BLaER1 treated with 17β-estradiol and CSF1 and Interleukin-3, amounts not matched to agents 10 nM and 100 nM (cell line): ENCODE measurements at regions not wholly inside any gene's neighbourhood (a gene's known extent, or its start where the extent isn't known, plus 50 kb on each side); places are given as distances from the start of the nearest gene placed in this dataset.
"Not testable (repeated sequence)": the region's sequence is repeated elsewhere in the genome, so short reads cannot be mapped to it uniquely, and the experiment has no call there.

Source experiments
- H3K27ac ChIP-seq, 11 experiments: shearing (Covaris generic); formaldehyde crosslinking; 2 replicates each; pipeline ENCODE4 v1.8.1; 2022
- H3K27me3 ChIP-seq, 11 experiments: shearing (Covaris generic); formaldehyde crosslinking; 2 replicates each; pipeline ENCODE4 v1.8.1; 2022
- H3K36me3 ChIP-seq, 11 experiments: shearing (Covaris generic); formaldehyde crosslinking; 2 replicates each; pipeline ENCODE4 v1.8.1; 2022
- H3K4me1 ChIP-seq, 10 experiments: shearing (Covaris generic); formaldehyde crosslinking; 2 replicates each; pipeline ENCODE4 v1.8.1; 2022
- H3K4me2 ChIP-seq, 11 experiments: shearing (Covaris generic); formaldehyde crosslinking; 2 replicates each; pipeline ENCODE4 v1.8.1; 2022
- H3K4me3 ChIP-seq, 10 experiments: shearing (Covaris generic); formaldehyde crosslinking; 2 replicates each; pipeline ENCODE4 v1.8.1; 2022
- H3K9ac ChIP-seq, 11 experiments: shearing (Covaris generic); formaldehyde crosslinking; 2 replicates each; pipeline ENCODE4 v1.8.1; 2022
- H3K9me3 ChIP-seq, 11 experiments: shearing (Covaris generic); formaldehyde crosslinking; replicated peaks in 1 of 11; 2 replicates each; pipeline ENCODE4 v1.8.1; 2022
- H4K20me1 ChIP-seq, 11 experiments: shearing (Covaris generic); formaldehyde crosslinking; 2 replicates each; pipeline ENCODE4 v1.8.1; 2022
- Cebpa-rat ChIP-seq, 11 experiments: shearing (Covaris generic); IDR thresholded peaks; 2 replicates each; pipeline ENCODE4 v1.8.1; 2022

GRCh38 chr12:24522736-24523135 is 426.2 kb downstream of the BCAT1 start:
- Histone ChIP-seq H3K4me2 (no peak overlapping the region), H3K4me3 (no peak overlapping the region), H3K27me3 (no peaks in the 10 kb centered on the region), H4K20me1 (no peaks in the 10 kb centered on the region), H3K27ac (no peak overlapping the region), H3K9ac (no peak overlapping the region), H3K9me3 (peaks cover 20 to 30% (median 26%) of the 10 kb centered on the region in 11 experiments), H3K4me1 (no peaks in the 10 kb centered on the region), H3K36me3 (no peaks in the 10 kb centered on the region)
- TF ChIP-seq Cebpa-rat (IDR thresholded peaks at IDR 0.05) = no peak

- no peaks in the 10 kb centered on the region for H4K20me1 ChIP-seq
- no peaks in the 10 kb centered on the region for H3K27me3 ChIP-seq
- H3K9ac ChIP-seq = no peak overlapping the region
- no peaks in the 10 kb centered on the region for H3K4me1 ChIP-seq
- no peak overlapping the region for H3K27ac ChIP-seq
- no peak overlapping the region for H3K4me3 ChIP-seq
- H3K9me3 ChIP-seq = peaks cover 20 to 30% (median 26%) of the 10 kb centered on the region in 11 experiments
- H3K36me3 ChIP-seq = no peaks in the 10 kb centered on the region
- no peak overlapping the region for H3K4me2 ChIP-seq
- no peak for TF ChIP-seq Cebpa-rat (IDR thresholded peaks at IDR 0.05)
Observed at GRCh38 chr12:24519759-24520158, 429.1 kb downstream of the BCAT1 start.

DNA sequence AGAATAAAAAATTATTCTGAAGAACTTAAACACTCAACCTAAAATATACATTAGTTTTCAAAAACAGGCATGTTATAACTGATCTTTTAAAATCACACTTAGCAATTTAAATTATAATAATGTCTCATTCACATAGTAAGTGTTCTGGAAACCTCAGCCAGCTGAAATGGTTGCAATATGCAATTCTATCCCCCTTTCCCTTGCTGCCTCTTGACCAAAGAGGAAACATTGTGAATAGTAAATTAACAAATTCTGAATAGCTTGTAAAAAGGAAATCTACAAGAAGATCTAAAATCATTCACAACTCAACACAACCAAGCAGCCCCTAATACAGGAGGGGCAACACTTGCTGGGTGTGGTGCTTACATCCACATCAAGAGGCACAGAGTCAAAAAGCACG is 431.9 kb downstream of the BCAT1 start:
- no peak for TF ChIP-seq Cebpa-rat (IDR thresholded peaks at IDR 0.05)
- Histone ChIP-seq H3K9me3 (peaks cover 20 to 30% (median 26%) of the 10 kb centered on the region in 11 experiments), H3K36me3 (no peaks in the 10 kb centered on the region), H3K27ac (no peak overlapping the region), H4K20me1 (no peaks in the 10 kb centered on the region), H3K4me1 (no peaks in the 10 kb centered on the region), H3K9ac (no peak overlapping the region), H3K27me3 (no peaks in the 10 kb centered on the region), H3K4me2 (no peak overlapping the region), H3K4me3 (no peak overlapping the region)

GRCh38 chr12:24510581-24511125 is 438.2 kb downstream of the BCAT1 start:
- Histone ChIP-seq H4K20me1 (no peaks in the 10 kb centered on the region), H3K27me3 (no peaks in the 10 kb centered on the region), H3K36me3 (no peaks in the 10 kb centered on the region), H3K9ac (no peak overlapping the region), H3K4me3 (no peak overlapping the region), H3K9me3 (no peaks in the 10 kb centered on the region; a peak in 1 of 22 replicates), H3K4me1 (no peaks in the 10 kb centered on the region), H3K4me2 (no peak overlapping the region), H3K27ac (no peak overlapping the region)
- no peak for TF ChIP-seq Cebpa-rat (IDR thresholded peaks at IDR 0.05)

GRCh38 chr12:24507827-24508226 is 441.1 kb downstream of the BCAT1 start:
- Histone ChIP-seq H3K4me2 (no peak overlapping the region), H3K9me3 (peaks cover 0 to 9% (median 0%) of the 10 kb centered on the region in 11 experiments; a peak in 1 of 22 replicates), H3K36me3 (no peaks in the 10 kb centered on the region), H3K4me1 (no peaks in the 10 kb centered on the region), H3K27ac (no peak overlapping the region), H3K27me3 (no peaks in the 10 kb centered on the region), H3K9ac (no peak overlapping the region), H4K20me1 (no peaks in the 10 kb centered on the region), H3K4me3 (no peak overlapping the region)
- TF ChIP-seq Cebpa-rat (IDR thresholded peaks at IDR 0.05) = no peak

DNA sequence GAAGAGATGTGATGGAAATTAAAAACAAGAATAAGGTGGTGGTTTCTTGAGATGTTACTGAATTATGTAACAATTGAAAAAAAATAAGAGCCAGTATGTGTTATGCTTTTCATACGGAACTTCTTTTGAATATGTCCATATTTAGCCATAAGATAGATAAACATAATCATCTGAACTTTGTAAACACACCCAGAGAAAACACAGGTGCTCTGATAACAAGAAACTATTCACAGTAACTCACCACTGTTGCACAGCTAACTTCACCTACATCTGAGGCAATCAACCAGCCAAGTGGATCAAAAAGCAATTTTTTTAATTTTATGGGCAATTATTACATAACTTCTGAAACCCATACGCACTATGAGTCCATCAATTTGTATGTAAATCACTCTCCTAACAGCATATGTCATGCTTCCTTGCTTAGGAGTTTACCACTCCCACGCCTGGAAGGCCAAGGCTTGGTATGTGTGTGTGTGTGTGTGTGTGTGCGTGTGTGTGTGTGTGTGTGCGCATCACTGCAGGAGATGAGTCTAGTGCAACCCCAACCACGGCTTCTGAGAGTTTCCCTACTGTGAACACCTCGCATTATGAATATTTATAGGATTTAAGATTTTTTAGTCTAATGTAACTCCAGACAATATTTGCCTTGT is 443.4 kb downstream of the BCAT1 start:
- no peak overlapping the region for H3K4me2 ChIP-seq
- H3K36me3 ChIP-seq = no peaks in the 10 kb centered on the region
- TF ChIP-seq Cebpa-rat (IDR thresholded peaks at IDR 0.05) = no peak
- H3K9ac ChIP-seq = no peak overlapping the region
- no peak overlapping the region for H3K27ac ChIP-seq
- no peaks in the 10 kb centered on the region for H4K20me1 ChIP-seq
- H3K9me3 ChIP-seq = peaks cover 0 to 9% (median 0%) of the 10 kb centered on the region in 11 experiments; a peak in 1 of 22 replicates
- H3K27me3 ChIP-seq = no peaks in the 10 kb centered on the region
- no peak overlapping the region for H3K4me3 ChIP-seq
- no peaks in the 10 kb centered on the region for H3K4me1 ChIP-seq

DNA sequence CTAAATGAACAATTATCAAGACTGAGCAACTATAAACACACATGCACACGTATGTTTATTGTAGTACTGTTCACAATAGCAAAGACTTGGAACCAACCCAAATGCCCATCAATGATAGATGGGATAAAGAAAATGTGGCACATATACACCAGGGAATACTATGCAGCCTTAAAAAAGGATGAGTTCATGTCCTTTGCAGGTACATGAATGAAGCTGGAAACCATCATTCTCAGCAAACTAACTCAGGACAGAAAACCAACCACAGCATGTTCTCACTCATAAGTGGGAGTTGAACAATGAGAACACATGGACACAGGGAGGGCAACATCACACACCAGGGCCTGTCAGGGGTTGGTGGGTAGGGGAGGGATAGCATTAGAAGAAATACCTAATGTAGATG is 445.4 kb downstream of the BCAT1 start:
- H3K4me2 ChIP-seq, H3K4me1 ChIP-seq, H3K4me3 ChIP-seq, H3K9me3 ChIP-seq, H4K20me1 ChIP-seq, H3K27me3 ChIP-seq, H3K9ac ChIP-seq, H3K27ac ChIP-seq, H3K36me3 ChIP-seq: not testable (repeated sequence)

- no peak overlapping the region for H3K27ac ChIP-seq
- no peak overlapping the region for H3K9ac ChIP-seq
- H3K9me3 ChIP-seq = peaks cover 0 to 9% (median 0%) of the 10 kb centered on the region in 11 experiments; a peak in 1 of 22 replicates
- TF ChIP-seq Cebpa-rat (IDR thresholded peaks at IDR 0.05) = no peak
- H4K20me1 ChIP-seq = no peaks in the 10 kb centered on the region
- H3K36me3 ChIP-seq = no peaks in the 10 kb centered on the region
- no peak overlapping the region for H3K4me2 ChIP-seq
- H3K27me3 ChIP-seq = no peaks in the 10 kb centered on the region
- no peaks in the 10 kb centered on the region for H3K4me1 ChIP-seq
- H3K4me3 ChIP-seq = no peak overlapping the region
Observed at GRCh38 chr12:24500831-24501230, 448.1 kb downstream of the BCAT1 start.

- Histone ChIP-seq H3K36me3 (no peaks in the 10 kb centered on the region), H3K27me3 (no peaks in the 10 kb centered on the region), H3K4me3 (no peak overlapping the region), H3K9ac (no peak overlapping the region), H3K27ac (no peak overlapping the region), H3K4me1 (no peaks in the 10 kb centered on the region), H3K9me3 (peaks cover 0 to 9% (median 0%) of the 10 kb centered on the region in 11 experiments; a peak in 1 of 22 replicates), H4K20me1 (no peaks in the 10 kb centered on the region), H3K4me2 (no peak overlapping the region)
- no peak for TF ChIP-seq Cebpa-rat (IDR thresholded peaks at IDR 0.05)
Observed at GRCh38 chr12:24500421-24500820, 448.5 kb downstream of the BCAT1 start.
